H9 (cell line): ENCODE measurements at regions not wholly inside any gene's neighbourhood (a gene's known extent, or its start where the extent isn't known, plus 50 kb on each side); places are given as distances from the start of the nearest gene placed in this dataset.

Source experiments
- DNase-seq: peaks from one replicate; pipeline ENCODE4 v3.0.0-alpha.2; 2017
- H2AFZ ChIP-seq: one replicate; pipeline ENCODE4 v1.6.1; 2013; ENCODE audit warnings: mild to moderate bottlenecking, low read length, control low read depth, moderate library complexity
- H2AK5ac ChIP-seq: 2 replicates; pipeline ENCODE4 v1.6.1; 2013; ENCODE audit warnings: low read length, control low read depth, mixed read lengths; ENCODE audit not compliant: insufficient read length
- H2BK120ac ChIP-seq: one replicate; pipeline ENCODE4 v1.6.1; 2013; ENCODE audit warnings: low read depth, mild to moderate bottlenecking, low read length, control low read depth, inconsistent platforms; ENCODE audit not compliant: poor library complexity, severe bottlenecking
- H2BK12ac ChIP-seq: 2 replicates; pipeline ENCODE4 v1.6.1; 2013; ENCODE audit warnings: low read length, control low read depth, mixed read lengths, low read depth; ENCODE audit not compliant: insufficient read length
- H2BK15ac ChIP-seq: 2 replicates; pipeline ENCODE4 v1.6.1; 2013; ENCODE audit warnings: low read depth, low read length, control low read depth
- H2BK20ac ChIP-seq: one replicate; pipeline ENCODE4 v1.6.1; 2013; ENCODE audit warnings: low read depth, mild to moderate bottlenecking, low read length, control low read depth, inconsistent platforms; ENCODE audit not compliant: poor library complexity, severe bottlenecking
- H2BK5ac ChIP-seq: 2 replicates; pipeline ENCODE4 v1.6.1; 2013; ENCODE audit warnings: low read length, control low read depth, mixed read lengths; ENCODE audit not compliant: insufficient read length
- H3K14ac ChIP-seq: 2 replicates; pipeline ENCODE4 v1.6.1; 2013; ENCODE audit warnings: low read length, control low read depth; ENCODE audit not compliant: insufficient read depth
- H3K18ac ChIP-seq: 2 replicates; pipeline ENCODE4 v1.6.1; 2013; ENCODE audit warnings: low read depth, mild to moderate bottlenecking, mixed read lengths, low read length, control low read depth; ENCODE audit not compliant: insufficient read length
- H3K23ac ChIP-seq: 2 replicates; pipeline ENCODE4 v1.6.1; 2013; ENCODE audit warnings: low read length, control low read depth, mixed read lengths, low read depth; ENCODE audit not compliant: insufficient read length
- H3K23me2 ChIP-seq: 2 replicates; pipeline ENCODE4 v1.6.1; 2013; ENCODE audit warnings: low read depth, mild to moderate bottlenecking, mixed read lengths, low read length, control low read depth; ENCODE audit not compliant: insufficient read length, poor library complexity, severe bottlenecking
- H3K27ac ChIP-seq: 2 replicates; pipeline ENCODE4 v1.5.1; 2013; ENCODE audit warnings: low read length, control low read depth, mixed read lengths, low read depth; ENCODE audit not compliant: insufficient read length
- H3K27me3 ChIP-seq: 2 replicates; pipeline ENCODE4 v1.6.1; 2013; ENCODE audit warnings: low read length, control low read depth, inconsistent platforms; ENCODE audit not compliant: insufficient read depth
- H3K4ac ChIP-seq: 2 replicates; pipeline ENCODE4 v1.6.1; 2013; ENCODE audit warnings: low read depth, mild to moderate bottlenecking, control low read depth, inconsistent platforms, low read length, moderate library complexity
- H3K4me1 ChIP-seq: 2 replicates; pipeline ENCODE4 v1.6.1; 2013; ENCODE audit warnings: low read length, control low read depth, inconsistent platforms; ENCODE audit not compliant: insufficient read depth
- H3K4me2 ChIP-seq: 2 replicates; pipeline ENCODE4 v1.6.1; 2013; ENCODE audit warnings: low read length, control low read depth, mixed read lengths; ENCODE audit not compliant: insufficient read length, insufficient read depth
- H3K56ac ChIP-seq: 2 replicates; pipeline ENCODE4 v1.6.1; 2013; ENCODE audit warnings: low read depth, mild to moderate bottlenecking, mixed read lengths, low read length, control low read depth; ENCODE audit not compliant: insufficient read length
- H3K79me1 ChIP-seq: 2 replicates; pipeline ENCODE4 v1.6.1; 2013; ENCODE audit warnings: low read depth, mild to moderate bottlenecking, moderate library complexity, low read length, control low read depth, inconsistent platforms; ENCODE audit not compliant: insufficient read depth, poor library complexity, severe bottlenecking
- H3K79me2 ChIP-seq: 2 replicates; pipeline ENCODE4 v1.6.1; 2013; ENCODE audit warnings: low read length, control low read depth, inconsistent platforms; ENCODE audit not compliant: insufficient read depth
- H3K9ac ChIP-seq: 2 replicates; pipeline ENCODE4 v1.6.1; 2013; ENCODE audit warnings: low read length, control low read depth, mixed read lengths; ENCODE audit not compliant: insufficient read length; ENCODE audit errors: extremely low read depth
- H3K9me3 ChIP-seq: one replicate; pipeline ENCODE4 v1.6.1; 2013; ENCODE audit warnings: low read depth, low read length, inconsistent platforms; ENCODE audit not compliant: control insufficient read depth
- H3T11ph ChIP-seq: one replicate; pipeline ENCODE4 v1.6.1; 2013; ENCODE audit warnings: mild to moderate bottlenecking, low read length, control low read depth, inconsistent platforms
- H4K20me1 ChIP-seq: one replicate; pipeline ENCODE4 v1.6.1; 2013; ENCODE audit not compliant: control insufficient read depth, insufficient read length, insufficient read depth
- H4K5ac ChIP-seq: 2 replicates; pipeline ENCODE4 v1.6.1; 2013; ENCODE audit warnings: low read depth, mild to moderate bottlenecking, mixed read lengths, low read length, control low read depth; ENCODE audit not compliant: insufficient read length
- H4K8ac ChIP-seq: replicated peaks from 2 replicates; pipeline ENCODE4 v1.6.1; 2013; ENCODE audit warnings: low read length, control low read depth, mixed read lengths, low read depth; ENCODE audit not compliant: insufficient read length
- H4K91ac ChIP-seq: 2 replicates; pipeline ENCODE4 v1.6.1; 2013; ENCODE audit warnings: low read depth, mild to moderate bottlenecking, moderate library complexity, mixed read lengths, low read length, control low read depth; ENCODE audit not compliant: insufficient read length
- H3K27ac Mint-ChIP-seq, 3 experiments: 2 replicates in 2 of 3; 3 replicates in 1 of 3; pipeline ENCODE4 v1.8.0; 2020 to 2021; ENCODE audit warnings: mixed read lengths in 3 of 3, mild to moderate bottlenecking in 1 of 3, moderate library complexity in 1 of 3
- H3K27me3 Mint-ChIP-seq: 2 replicates; pipeline ENCODE4 v1.8.0; 2021; ENCODE audit warnings: low read depth, mild to moderate bottlenecking, moderate library complexity, mixed read lengths
- H3K36me3 Mint-ChIP-seq, 3 experiments: 2 replicates in 2 of 3; 3 replicates in 1 of 3; pipeline ENCODE4 v1.8.0; 2020 to 2021; ENCODE audit warnings: low read depth in 3 of 3, mixed read lengths in 3 of 3; ENCODE audit not compliant: insufficient read depth in 1 of 3
- H3K4me1 Mint-ChIP-seq, 2 experiments: 2 replicates each; pipeline ENCODE4 v1.8.0; 2020; ENCODE audit warnings: mixed read lengths in 2 of 2
- H3K4me3 Mint-ChIP-seq, 2 experiments: 2 replicates in 1 of 2; 3 replicates in 1 of 2; pipeline ENCODE4 v1.8.0; 2020 to 2021; ENCODE audit warnings: mild to moderate bottlenecking in 2 of 2, mixed read lengths in 2 of 2, moderate library complexity in 1 of 2
- H3K9me3 Mint-ChIP-seq, 2 experiments: 2 replicates in 1 of 2; 3 replicates in 1 of 2; pipeline ENCODE4 v1.8.0; 2020; ENCODE audit warnings: mild to moderate bottlenecking in 2 of 2, mixed read lengths in 2 of 2, moderate library complexity in 1 of 2
- WGBS: extraction: QIAGEN DNeasy Blood & Tissue Kit; methylation state at CpG from one replicate; pipeline ENCODE4 v1.1.7; 2013; ENCODE audit warnings: missing lambda C conversion rate, low lambda C conversion rate, mixed read lengths; ENCODE audit not compliant: insufficient read length; ENCODE audit errors: extremely low coverage; 5-methylcytosine and 5-hydroxymethylcytosine counted together
- TF ChIP-seq, protein P1 (sequence below): fragments of 200-600 bp; sonication (generic); conservative IDR thresholded peaks from 3 replicates; pipeline ENCODE4 v1.8.0; 2021; ENCODE audit warnings: antibody characterized with exemption, mild to moderate bottlenecking

DNA sequence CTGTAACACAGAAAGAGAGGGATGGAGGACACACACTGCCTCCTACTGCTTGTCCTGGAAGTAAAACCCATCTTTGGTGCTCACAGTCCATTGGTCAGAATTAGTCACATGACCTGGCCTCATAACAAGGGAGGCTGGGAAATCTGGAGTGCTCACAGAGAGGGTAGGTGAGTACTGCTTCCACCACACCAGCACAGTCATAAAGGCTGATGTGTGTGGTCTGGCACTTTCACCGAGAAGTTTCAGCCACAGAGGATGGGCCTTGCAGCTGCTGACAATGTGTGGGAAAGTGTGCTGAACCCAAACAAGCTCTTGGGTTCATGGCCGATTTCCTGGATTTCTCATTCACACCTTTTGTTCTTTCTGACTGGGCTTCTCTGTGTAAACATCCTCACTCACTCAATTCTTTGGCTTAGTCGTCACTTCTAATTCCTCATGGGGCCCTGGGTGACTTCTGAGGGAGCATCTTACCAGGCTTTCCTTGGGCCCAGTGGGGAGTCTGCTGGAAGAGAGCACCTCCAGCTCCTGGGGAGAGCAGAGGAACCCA lies 100.7 kb downstream of the ASB7 start:
- Histone ChIP-seq H3K79me2 (no peaks in the 10 kb centered on the region), H4K5ac (no peak overlapping the region), H2BK12ac (no peak overlapping the region), H3K4me2 (no peak overlapping the region), H3K4me1 (no peaks in the 10 kb centered on the region), H3K27ac (no peak overlapping the region), H2BK15ac (no peak overlapping the region), H3K14ac (no peak overlapping the region), H2BK20ac (no peak overlapping the region), H3T11ph (no peak overlapping the region), H3K4ac (no peak overlapping the region), H3K79me1 (no peaks in the 10 kb centered on the region), H3K18ac (no peak overlapping the region), H3K56ac (no peak overlapping the region), H4K20me1 (no peaks in the 10 kb centered on the region), H4K8ac (no peak overlapping the region), H4K91ac (no peak overlapping the region), H3K23ac (no peak overlapping the region), H2BK5ac (no peak overlapping the region), H3K23me2 (no peaks in the 10 kb centered on the region), H3K27me3 (no peaks in the 10 kb centered on the region), H3K9me3 (no peaks in the 10 kb centered on the region), H2BK120ac (no peak overlapping the region), H2AK5ac (no peak overlapping the region), H2AFZ (no peak overlapping the region), H3K9ac (no peak overlapping the region)
- Mint-ChIP-seq H3K9me3 (peaks cover 0 to 6% of the 10 kb centered on the region in 2 experiments; a peak in 2 of 5 replicates), H3K4me3 (no peak overlapping the region), H3K27me3 (peaks cover 2% of the 10 kb centered on the region; the same call in 1 of the 2 replicates), H3K4me1 (no peaks in the 10 kb centered on the region), H3K36me3 (peaks cover 0 to 2% (median 0%) of the 10 kb centered on the region in 3 experiments; a peak in 3 of 7 replicates), H3K27ac (no peak overlapping the region)
- no CpG with 5 or more reads among the region's 3 CpGs for WGBS
- TF ChIP-seq, protein P1, sequence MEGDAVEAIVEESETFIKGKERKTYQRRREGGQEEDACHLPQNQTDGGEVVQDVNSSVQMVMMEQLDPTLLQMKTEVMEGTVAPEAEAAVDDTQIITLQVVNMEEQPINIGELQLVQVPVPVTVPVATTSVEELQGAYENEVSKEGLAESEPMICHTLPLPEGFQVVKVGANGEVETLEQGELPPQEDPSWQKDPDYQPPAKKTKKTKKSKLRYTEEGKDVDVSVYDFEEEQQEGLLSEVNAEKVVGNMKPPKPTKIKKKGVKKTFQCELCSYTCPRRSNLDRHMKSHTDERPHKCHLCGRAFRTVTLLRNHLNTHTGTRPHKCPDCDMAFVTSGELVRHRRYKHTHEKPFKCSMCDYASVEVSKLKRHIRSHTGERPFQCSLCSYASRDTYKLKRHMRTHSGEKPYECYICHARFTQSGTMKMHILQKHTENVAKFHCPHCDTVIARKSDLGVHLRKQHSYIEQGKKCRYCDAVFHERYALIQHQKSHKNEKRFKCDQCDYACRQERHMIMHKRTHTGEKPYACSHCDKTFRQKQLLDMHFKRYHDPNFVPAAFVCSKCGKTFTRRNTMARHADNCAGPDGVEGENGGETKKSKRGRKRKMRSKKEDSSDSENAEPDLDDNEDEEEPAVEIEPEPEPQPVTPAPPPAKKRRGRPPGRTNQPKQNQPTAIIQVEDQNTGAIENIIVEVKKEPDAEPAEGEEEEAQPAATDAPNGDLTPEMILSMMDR, result no peak
- no peak for DNase-seq
